ENCODE measurements at regions not wholly inside any gene's neighbourhood (a gene's known extent, or its start where the extent isn't known, plus 50 kb on each side); places are given as distances from the start of the nearest gene placed in this dataset.

DNA sequence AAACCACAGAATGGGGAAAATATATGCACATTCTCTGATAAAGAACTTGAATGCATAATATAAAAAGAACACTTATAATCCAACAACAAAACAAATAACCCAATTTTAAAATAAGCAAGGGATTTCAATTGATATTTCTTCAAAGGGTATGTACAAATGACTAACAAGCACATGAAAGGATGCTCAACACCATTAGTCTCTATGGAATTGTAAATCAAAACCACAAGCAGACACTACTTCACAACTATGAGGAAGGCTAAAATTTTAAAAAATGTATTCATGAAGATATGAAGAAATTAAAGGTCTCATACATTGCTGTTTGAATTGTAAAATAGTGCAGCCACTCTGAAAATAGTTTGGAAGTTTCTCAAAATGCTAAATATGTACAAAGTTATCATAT lies 78.9 kb upstream of the GAS1 start:
- TF ChIP-seq POLR2AphosphoS5 (IDR thresholded peaks at IDR 0.05; ENCODE audit: low read depth, low read length) (no peak), SIN3A (IDR thresholded peaks at IDR 0.05; ENCODE audit: borderline replicate concordance, insufficient read depth, low read length) (no peak), FOXP2 (optimal IDR thresholded peaks at IDR 0.05; ENCODE audit: borderline replicate concordance, extremely low read depth, extremely low read length, insufficient read depth) (no peak)

GRCh38 chr9:87029905-87030304 lies 82.6 kb upstream of the GAS1 start:
- TF ChIP-seq, protein P1, sequence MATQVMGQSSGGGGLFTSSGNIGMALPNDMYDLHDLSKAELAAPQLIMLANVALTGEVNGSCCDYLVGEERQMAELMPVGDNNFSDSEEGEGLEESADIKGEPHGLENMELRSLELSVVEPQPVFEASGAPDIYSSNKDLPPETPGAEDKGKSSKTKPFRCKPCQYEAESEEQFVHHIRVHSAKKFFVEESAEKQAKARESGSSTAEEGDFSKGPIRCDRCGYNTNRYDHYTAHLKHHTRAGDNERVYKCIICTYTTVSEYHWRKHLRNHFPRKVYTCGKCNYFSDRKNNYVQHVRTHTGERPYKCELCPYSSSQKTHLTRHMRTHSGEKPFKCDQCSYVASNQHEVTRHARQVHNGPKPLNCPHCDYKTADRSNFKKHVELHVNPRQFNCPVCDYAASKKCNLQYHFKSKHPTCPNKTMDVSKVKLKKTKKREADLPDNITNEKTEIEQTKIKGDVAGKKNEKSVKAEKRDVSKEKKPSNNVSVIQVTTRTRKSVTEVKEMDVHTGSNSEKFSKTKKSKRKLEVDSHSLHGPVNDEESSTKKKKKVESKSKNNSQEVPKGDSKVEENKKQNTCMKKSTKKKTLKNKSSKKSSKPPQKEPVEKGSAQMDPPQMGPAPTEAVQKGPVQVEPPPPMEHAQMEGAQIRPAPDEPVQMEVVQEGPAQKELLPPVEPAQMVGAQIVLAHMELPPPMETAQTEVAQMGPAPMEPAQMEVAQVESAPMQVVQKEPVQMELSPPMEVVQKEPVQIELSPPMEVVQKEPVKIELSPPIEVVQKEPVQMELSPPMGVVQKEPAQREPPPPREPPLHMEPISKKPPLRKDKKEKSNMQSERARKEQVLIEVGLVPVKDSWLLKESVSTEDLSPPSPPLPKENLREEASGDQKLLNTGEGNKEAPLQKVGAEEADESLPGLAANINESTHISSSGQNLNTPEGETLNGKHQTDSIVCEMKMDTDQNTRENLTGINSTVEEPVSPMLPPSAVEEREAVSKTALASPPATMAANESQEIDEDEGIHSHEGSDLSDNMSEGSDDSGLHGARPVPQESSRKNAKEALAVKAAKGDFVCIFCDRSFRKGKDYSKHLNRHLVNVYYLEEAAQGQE (IDR thresholded peaks at IDR 0.05; ENCODE audit: insufficient read depth in 1 of 2, low read depth in 2 of 2, low read length in 2 of 2) = no peak
- TF ChIP-seq TAF1 (IDR thresholded peaks at IDR 0.05; ENCODE audit: borderline replicate concordance, insufficient read depth, low read length) = no peak
- TF ChIP-seq SIN3A (IDR thresholded peaks at IDR 0.05; ENCODE audit: borderline replicate concordance, insufficient read depth, low read length) = no peak
- TF ChIP-seq POLR2AphosphoS5 (IDR thresholded peaks at IDR 0.05; ENCODE audit: low read depth, low read length) = no peak
- TF ChIP-seq FOXP2 (optimal IDR thresholded peaks at IDR 0.05; ENCODE audit: borderline replicate concordance, extremely low read depth, extremely low read length, insufficient read depth) = no peak

GRCh38 chr9:87034841-87035240 lies 87.5 kb upstream of the GAS1 start:
- TF ChIP-seq POLR2AphosphoS5 (IDR thresholded peaks at IDR 0.05; ENCODE audit: low read depth, low read length) = no peak
- TF ChIP-seq TAF1 (IDR thresholded peaks at IDR 0.05; ENCODE audit: borderline replicate concordance, insufficient read depth, low read length) = no peak
- no peak for TF ChIP-seq FOXP2 (optimal IDR thresholded peaks at IDR 0.05; ENCODE audit: borderline replicate concordance, extremely low read depth, extremely low read length, insufficient read depth)

DNA sequence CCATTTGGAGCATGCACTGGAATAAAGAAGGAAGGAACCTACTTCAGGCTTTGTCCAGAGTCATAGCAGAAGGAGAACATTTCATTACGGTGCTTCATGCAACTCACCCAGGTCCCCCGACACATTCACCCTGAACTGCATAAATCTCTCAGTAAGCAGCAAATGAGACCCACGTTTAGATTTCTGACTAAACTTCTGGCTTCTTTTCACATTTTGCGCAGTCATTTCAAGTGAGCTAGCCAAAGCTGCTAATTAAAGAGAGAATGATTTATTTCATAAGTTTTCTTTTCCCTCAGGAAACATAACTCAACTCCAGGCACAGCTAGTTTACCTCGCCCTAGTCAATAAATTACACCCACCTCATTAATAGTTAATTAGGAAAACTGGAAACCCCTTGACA lies 88.6 kb upstream of the GAS1 start:
- no peak for TF ChIP-seq FOXP2 (optimal IDR thresholded peaks at IDR 0.05; ENCODE audit: borderline replicate concordance, extremely low read depth, extremely low read length, insufficient read depth)
- no peak for TF ChIP-seq TAF1 (IDR thresholded peaks at IDR 0.05; ENCODE audit: borderline replicate concordance, insufficient read depth, low read length)
- TF ChIP-seq POLR2AphosphoS5 (IDR thresholded peaks at IDR 0.05; ENCODE audit: low read depth, low read length) = no peak
- TF ChIP-seq, protein P1 (IDR thresholded peaks at IDR 0.05; ENCODE audit: insufficient read depth in 1 of 2, low read depth in 2 of 2, low read length in 2 of 2) = no peak
- TF ChIP-seq SIN3A (IDR thresholded peaks at IDR 0.05; ENCODE audit: borderline replicate concordance, insufficient read depth, low read length) = no peak

- TF ChIP-seq TAF1 (IDR thresholded peaks at IDR 0.05; ENCODE audit: borderline replicate concordance, insufficient read depth, low read length) (no peak), FOXP2 (optimal IDR thresholded peaks at IDR 0.05; ENCODE audit: borderline replicate concordance, extremely low read depth, extremely low read length, insufficient read depth) (no peak), SIN3A (IDR thresholded peaks at IDR 0.05; ENCODE audit: borderline replicate concordance, insufficient read depth, low read length) (no peak), POLR2AphosphoS5 (IDR thresholded peaks at IDR 0.05; ENCODE audit: low read depth, low read length) (no peak)
- TF ChIP-seq, protein P1 (IDR thresholded peaks at IDR 0.05; ENCODE audit: insufficient read depth in 1 of 2, low read depth in 2 of 2, low read length in 2 of 2) = no peak
Observed at GRCh38 chr9:87036506-87036905, 89.2 kb upstream of the GAS1 start.

DNA sequence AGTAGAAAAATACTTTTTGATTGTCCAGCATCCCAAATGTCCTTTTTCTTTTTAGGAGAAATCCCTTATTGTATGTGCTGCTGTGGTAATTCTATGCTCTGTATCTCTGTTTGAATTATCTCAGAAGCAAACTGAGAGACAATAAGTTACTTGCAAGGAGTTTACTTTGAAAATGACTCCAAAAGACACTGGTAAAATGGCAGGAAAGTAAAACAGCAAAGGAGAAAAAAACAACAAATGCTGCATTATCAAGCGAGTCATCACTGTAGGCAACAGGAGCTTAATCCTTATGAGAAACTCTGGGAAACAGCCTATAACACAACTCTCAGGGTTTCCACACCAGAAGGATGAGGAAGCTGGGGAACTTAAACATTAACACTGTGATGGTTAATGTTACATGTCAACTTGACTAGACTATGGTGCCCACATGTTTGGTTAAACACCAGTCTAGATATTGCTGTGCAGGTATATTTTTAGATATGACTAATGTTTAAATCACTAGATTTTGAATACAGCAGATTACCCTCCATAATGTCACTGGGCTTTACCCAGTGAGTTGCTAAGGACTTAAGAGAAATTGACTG lies 92.6 kb upstream of the GAS1 start:
- TF ChIP-seq SIN3A (IDR thresholded peaks at IDR 0.05; ENCODE audit: borderline replicate concordance, insufficient read depth, low read length) = no peak
- no peak for TF ChIP-seq TAF1 (IDR thresholded peaks at IDR 0.05; ENCODE audit: borderline replicate concordance, insufficient read depth, low read length)
- no peak for TF ChIP-seq FOXP2 (optimal IDR thresholded peaks at IDR 0.05; ENCODE audit: borderline replicate concordance, extremely low read depth, extremely low read length, insufficient read depth)
- TF ChIP-seq, protein P1 (IDR thresholded peaks at IDR 0.05; ENCODE audit: insufficient read depth in 1 of 2, low read depth in 2 of 2, low read length in 2 of 2) = no peak
- no peak for TF ChIP-seq POLR2AphosphoS5 (IDR thresholded peaks at IDR 0.05; ENCODE audit: low read depth, low read length)

Data from PFSK-1 (cell line).